ENCODE measurements at regions not wholly inside any gene's neighbourhood (a gene's known extent, or its start where the extent isn't known, plus 50 kb on each side); places are given as distances from the start of the nearest gene placed in this dataset.

DNA sequence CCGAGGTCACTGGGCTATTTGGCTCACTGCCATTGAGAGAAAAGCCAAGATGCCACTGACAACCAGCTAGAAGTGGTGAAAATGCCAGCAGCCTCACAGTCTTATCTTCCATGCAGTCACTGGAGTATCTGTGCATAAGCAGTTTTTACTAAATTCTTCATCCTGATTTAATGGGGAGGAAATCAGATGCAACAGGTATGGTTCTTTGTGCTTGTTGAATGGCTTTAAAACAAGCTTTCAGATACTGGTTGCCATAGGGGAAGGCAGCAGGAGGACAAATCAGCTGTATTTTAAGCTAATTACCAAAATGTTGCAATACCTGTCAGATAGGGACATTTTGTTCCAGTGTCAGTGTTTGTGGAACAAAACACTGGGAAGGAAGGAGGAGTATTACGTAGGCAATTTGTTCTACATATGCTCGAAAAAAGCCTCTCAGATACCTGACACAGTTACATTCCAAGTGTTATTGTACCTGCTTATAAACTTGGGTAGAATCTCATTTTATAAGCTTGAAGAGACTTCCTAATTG is 54.1 kb upstream of the ARHGAP5 start:
- no peak for DNase-seq

DNA sequence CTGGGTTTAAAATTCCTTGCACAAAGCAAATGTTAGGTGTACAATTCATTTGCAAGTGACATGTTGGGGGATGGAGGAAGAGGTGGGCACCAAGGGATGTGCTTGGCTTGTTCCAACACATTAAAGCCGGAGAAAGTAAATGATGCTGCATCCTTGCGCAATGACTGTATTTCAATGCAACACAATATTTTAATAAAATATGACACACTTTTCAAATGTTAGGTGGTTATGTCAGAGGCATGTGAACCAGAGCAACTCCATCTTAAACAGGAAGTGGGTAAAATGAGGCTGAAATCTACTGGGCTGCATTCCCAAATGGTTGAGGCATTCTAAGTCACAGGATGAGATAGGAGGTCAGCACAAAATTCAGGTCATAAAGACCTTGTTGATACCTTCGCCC is 53.6 kb upstream of the ARHGAP5 start:
- DNase-seq, result no peak

DNA sequence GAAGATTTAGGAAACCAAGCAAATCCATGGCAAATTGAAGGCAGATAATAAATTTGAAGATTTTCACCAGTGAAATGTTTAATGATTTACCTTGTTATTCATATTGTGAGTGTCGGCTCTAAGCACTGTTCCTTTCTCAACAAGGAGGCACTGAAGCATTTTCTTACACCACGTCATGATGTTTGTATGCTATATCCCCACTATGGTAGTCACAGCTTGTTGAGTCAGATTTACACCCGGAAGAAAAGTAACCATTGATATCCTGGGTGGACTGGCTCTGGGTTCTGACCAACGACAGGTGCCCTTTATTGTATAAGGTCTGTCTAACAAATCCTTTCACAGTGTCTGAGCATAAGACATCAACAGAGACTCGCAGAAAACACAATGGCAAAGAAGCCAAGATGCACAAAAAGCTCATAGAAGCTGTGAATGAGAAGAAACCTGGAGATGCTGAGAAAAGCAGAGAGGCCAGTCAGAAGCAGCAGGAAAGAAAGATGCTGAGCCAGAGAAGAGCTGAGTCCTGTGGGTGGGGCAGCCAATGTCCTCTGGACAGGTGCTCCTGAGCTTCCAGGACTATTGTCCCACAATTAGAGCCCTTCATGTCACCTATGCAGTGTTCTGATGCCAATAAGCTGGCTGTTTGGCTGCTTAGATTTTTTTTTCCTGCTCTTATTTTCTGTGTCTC is 49.7 kb upstream of the ARHGAP5 start:
- DNase-seq, result no peak

All from right kidney (tissue), 1 donor.